ENCODE measurements at regions not wholly inside any gene's neighbourhood (a gene's known extent, or its start where the extent isn't known, plus 50 kb on each side); places are given as distances from the start of the nearest gene placed in this dataset.

- TF ChIP-seq CTCF (conservative IDR thresholded peaks at IDR 0.05 in 1 of 2, IDR thresholded peaks at IDR 0.05 in 1 of 2; ENCODE audit: extremely low read depth in 1 of 2, insufficient read depth in 1 of 2, low read depth in 1 of 2, low read length in 2 of 2) (no peak), EZH2 (IDR thresholded peaks at IDR 0.05; ENCODE audit: borderline replicate concordance, low read length) (no peak)
Measured at GRCh38 chr12:125386652-125387051, 321.4 kb downstream of the AACS start.

Measured in mammary epithelial cell (primary cell).